Adrenal gland (tissue), 5 donors: ENCODE measurements at regions not wholly inside any gene's neighbourhood (a gene's known extent, or its start where the extent isn't known, plus 50 kb on each side); places are given as distances from the start of the nearest gene placed in this dataset.
"Not testable (repeated sequence)": the region's sequence is repeated elsewhere in the genome, so short reads cannot be mapped to it uniquely, and the experiment has no call there.

ENCODE experiments used
- POLR2A ChIP-seq, 2 donors: fragments of 450-650 bp; IDR thresholded peaks; one replicate each; pipeline ENCODE4 v1.6.1; 2017; ENCODE audit warnings: antibody characterized with exemption in 2 of 2, mild to moderate bottlenecking in 2 of 2, moderate library complexity in 1 of 2
- TF ChIP-seq, protein P1 (sequence below), 6 experiments: fragments of 450-650 bp in 4 of 6; fragments of 200-600 bp in 2 of 6; sonication (generic) in 1 of 6; IDR thresholded peaks; 1 replicate in 5 of 6; 2 replicates in 1 of 6; pipeline versions ENCODE4 v1.5.1 to v1.8.0; 2016 to 2021; ENCODE audit warnings: antibody characterized with exemption in 6 of 6, mild to moderate bottlenecking in 2 of 6, moderate library complexity in 1 of 6
- donor health status: DM: no; HTN: no; CAD: no.

DNA sequence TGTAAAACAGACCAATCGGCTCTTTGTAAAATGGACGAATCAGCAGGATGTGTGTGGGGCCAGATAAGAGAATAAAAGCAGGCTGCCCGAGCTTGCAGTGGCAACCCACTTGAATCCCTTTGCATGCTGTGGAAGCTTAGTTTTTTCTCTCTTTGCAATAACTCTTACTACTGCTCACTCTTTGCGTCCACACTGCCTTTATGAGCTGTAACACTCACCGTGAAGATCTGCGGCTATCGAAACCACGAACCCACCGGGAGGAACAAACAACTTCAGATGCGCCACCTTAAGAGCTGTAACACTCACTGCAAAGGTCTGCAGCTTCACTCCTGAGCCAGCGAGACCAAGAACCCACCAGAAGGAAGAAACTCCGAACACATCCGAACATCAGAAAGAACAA lies 722.7 kb downstream of the DIAPH3 start:
- TF ChIP-seq, protein P1, sequence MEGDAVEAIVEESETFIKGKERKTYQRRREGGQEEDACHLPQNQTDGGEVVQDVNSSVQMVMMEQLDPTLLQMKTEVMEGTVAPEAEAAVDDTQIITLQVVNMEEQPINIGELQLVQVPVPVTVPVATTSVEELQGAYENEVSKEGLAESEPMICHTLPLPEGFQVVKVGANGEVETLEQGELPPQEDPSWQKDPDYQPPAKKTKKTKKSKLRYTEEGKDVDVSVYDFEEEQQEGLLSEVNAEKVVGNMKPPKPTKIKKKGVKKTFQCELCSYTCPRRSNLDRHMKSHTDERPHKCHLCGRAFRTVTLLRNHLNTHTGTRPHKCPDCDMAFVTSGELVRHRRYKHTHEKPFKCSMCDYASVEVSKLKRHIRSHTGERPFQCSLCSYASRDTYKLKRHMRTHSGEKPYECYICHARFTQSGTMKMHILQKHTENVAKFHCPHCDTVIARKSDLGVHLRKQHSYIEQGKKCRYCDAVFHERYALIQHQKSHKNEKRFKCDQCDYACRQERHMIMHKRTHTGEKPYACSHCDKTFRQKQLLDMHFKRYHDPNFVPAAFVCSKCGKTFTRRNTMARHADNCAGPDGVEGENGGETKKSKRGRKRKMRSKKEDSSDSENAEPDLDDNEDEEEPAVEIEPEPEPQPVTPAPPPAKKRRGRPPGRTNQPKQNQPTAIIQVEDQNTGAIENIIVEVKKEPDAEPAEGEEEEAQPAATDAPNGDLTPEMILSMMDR (IDR thresholded peaks at IDR 0.05), result not testable (repeated sequence)
- not testable (repeated sequence) for TF ChIP-seq POLR2A (IDR thresholded peaks at IDR 0.05)
